AG08395 (cell line): ENCODE measurements at regions not wholly inside any gene's neighbourhood (a gene's known extent, or its start where the extent isn't known, plus 50 kb on each side); places are given as distances from the start of the nearest gene placed in this dataset.
"Not testable (repeated sequence)": the region's sequence is repeated elsewhere in the genome, so short reads cannot be mapped to it uniquely, and the experiment has no call there.

Experiments
- DNase-seq: peaks from one replicate; pipeline ENCODE4 v3.0.0; 2012; ENCODE audit warnings: mixed read lengths, low spot score

GRCh38 chr12:131313635-131314034 is 359.9 kb downstream of the ADGRD1 start:
- DNase-seq = no peak

GRCh38 chr12:131314524-131315090 is 360.9 kb downstream of the ADGRD1 start:
- no peak for DNase-seq

- no peak for DNase-seq
Measured at GRCh38 chr12:131315601-131316000, 361.9 kb downstream of the ADGRD1 start.

GRCh38 chr12:131316388-131316787 is 362.7 kb downstream of the ADGRD1 start:
- no peak for DNase-seq

GRCh38 chr12:131318045-131318685 is 364.5 kb downstream of the ADGRD1 start:
- DNase-seq = no peak

GRCh38 chr12:131321988-131322387 is 368.3 kb downstream of the ADGRD1 start:
- no peak for DNase-seq

GRCh38 chr12:131322460-131322859 is 368.8 kb downstream of the ADGRD1 start:
- not testable (repeated sequence) for DNase-seq

- DNase-seq = no peak
Measured at GRCh38 chr12:131323879-131324278, 370.2 kb downstream of the ADGRD1 start.

GRCh38 chr12:131327521-131328488 is 374.1 kb downstream of the ADGRD1 start:
- DNase-seq = no peak

- DNase-seq = not testable (repeated sequence)
Measured at GRCh38 chr12:131328861-131329845, 375.4 kb downstream of the ADGRD1 start.

- DNase-seq = no peak
Measured at GRCh38 chr12:131330106-131330815, 376.6 kb downstream of the ADGRD1 start.

- DNase-seq = no peak
Measured at GRCh38 chr12:131331148-131331750, 377.5 kb downstream of the ADGRD1 start.

GRCh38 chr12:131332224-131332623 is 378.5 kb downstream of the ADGRD1 start:
- no peak for DNase-seq

- DNase-seq = no peak
Measured at GRCh38 chr12:131333136-131333535, 377.8 kb upstream of the SFSWAP start.

- no peak for DNase-seq
Measured at GRCh38 chr12:131333621-131334440, 377.1 kb upstream of the SFSWAP start.

- no peak for DNase-seq
Measured at GRCh38 chr12:131334835-131335234, 376.1 kb upstream of the SFSWAP start.

- DNase-seq = no peak
Measured at GRCh38 chr12:131335456-131335855, 375.4 kb upstream of the SFSWAP start.

GRCh38 chr12:131337861-131338260 is 373.0 kb upstream of the SFSWAP start:
- not testable (repeated sequence) for DNase-seq

GRCh38 chr12:131340616-131341210 is 370.2 kb upstream of the SFSWAP start:
- no peak for DNase-seq
